Activated T-helper 1 cell treated with anti-CD3 and anti-CD28 coated beads, Interleukin-12 subunit alpha, Interleukin-12 subunit beta, Interleukin-2, Interleukin-4 antibody, amounts not matched to agents 30 ng/mL and 10 ng/mL and 1 ng/mL, durations not matched to agents 14 hours and 24 hours and 36 hours (primary cell): ENCODE measurements at regions not wholly inside any gene's neighbourhood (a gene's known extent, or its start where the extent isn't known, plus 50 kb on each side); places are given as distances from the start of the nearest gene placed in this dataset.
"Not testable (repeated sequence)": the region's sequence is repeated elsewhere in the genome, so short reads cannot be mapped to it uniquely, and the experiment has no call there.

Source experiments
- DNase-seq: peaks from one replicate; pipeline ENCODE4 v3.0.0; 2021; ENCODE audit warnings: low spot score
- H3K27ac Mint-ChIP-seq: one replicate; pipeline ENCODE4 v1.8.0; 2021; ENCODE audit warnings: mild to moderate bottlenecking, mixed read lengths
- H3K27me3 Mint-ChIP-seq: one replicate; pipeline ENCODE4 v1.8.0; 2022; ENCODE audit warnings: mild to moderate bottlenecking, moderate library complexity, mixed read lengths; ENCODE audit not compliant: insufficient read depth
- H3K36me3 Mint-ChIP-seq: one replicate; pipeline ENCODE4 v1.8.0; 2021; ENCODE audit warnings: low read depth, mixed read lengths
- H3K4me1 Mint-ChIP-seq: one replicate; pipeline ENCODE4 v1.8.0; 2021; ENCODE audit warnings: low read depth, mixed read lengths
- H3K4me3 Mint-ChIP-seq: one replicate; pipeline ENCODE4 v1.8.0; 2021; ENCODE audit warnings: mild to moderate bottlenecking, moderate library complexity, mixed read lengths
- H3K9me3 Mint-ChIP-seq: one replicate; pipeline ENCODE4 v1.8.0; 2021; ENCODE audit warnings: mixed read lengths
- intact Hi-C: fragments of 100-400 bp; cut with micrococcal nuclease; formaldehyde crosslinking; loops from one replicate; pipeline ENCODE4 v1.15.1; 2024

DNA sequence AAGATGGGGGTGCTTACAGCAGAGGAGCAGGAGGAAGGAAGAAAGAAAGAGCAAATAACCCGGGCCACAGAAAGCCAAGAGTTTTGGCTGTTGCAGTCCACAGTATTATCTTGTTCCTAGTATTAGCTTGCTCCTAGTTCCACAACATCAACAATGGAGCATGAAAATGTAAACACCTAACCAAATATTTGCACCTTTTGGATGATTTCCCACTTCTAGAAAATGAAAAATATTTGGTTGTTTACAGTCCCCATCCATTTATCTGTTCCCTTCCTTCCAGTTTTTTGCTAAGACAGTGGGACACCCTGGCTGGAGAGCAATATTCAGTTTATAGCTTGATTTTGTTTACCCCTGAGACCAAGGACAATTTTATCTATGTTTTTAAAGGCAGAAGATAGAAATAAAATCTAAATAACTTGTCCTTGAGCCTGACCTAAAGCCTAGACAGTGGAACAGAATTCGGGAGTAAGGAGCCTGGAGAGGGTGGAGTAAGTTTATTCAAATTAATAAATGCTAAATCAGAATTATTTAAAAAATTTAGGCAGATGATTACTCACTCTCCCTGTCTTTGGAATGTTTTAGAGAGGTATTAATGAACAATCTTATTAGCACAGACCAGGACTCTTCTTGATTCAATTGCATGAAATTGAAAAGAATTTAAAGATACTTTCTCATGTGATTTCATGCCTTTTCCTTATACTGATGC, 51.6 kb downstream of the RESF1 start:
- Mint-ChIP-seq H3K9me3 (no peaks in the 10 kb centered on the region), H3K4me3 (no peak overlapping the region), H3K27ac (no peak overlapping the region), H3K36me3 (no peaks in the 10 kb centered on the region), H3K27me3 (no peaks in the 10 kb centered on the region), H3K4me1 (no peaks in the 10 kb centered on the region)
- DNase-seq, result no peak
- intact Hi-C loops, result no loop called here

DNA sequence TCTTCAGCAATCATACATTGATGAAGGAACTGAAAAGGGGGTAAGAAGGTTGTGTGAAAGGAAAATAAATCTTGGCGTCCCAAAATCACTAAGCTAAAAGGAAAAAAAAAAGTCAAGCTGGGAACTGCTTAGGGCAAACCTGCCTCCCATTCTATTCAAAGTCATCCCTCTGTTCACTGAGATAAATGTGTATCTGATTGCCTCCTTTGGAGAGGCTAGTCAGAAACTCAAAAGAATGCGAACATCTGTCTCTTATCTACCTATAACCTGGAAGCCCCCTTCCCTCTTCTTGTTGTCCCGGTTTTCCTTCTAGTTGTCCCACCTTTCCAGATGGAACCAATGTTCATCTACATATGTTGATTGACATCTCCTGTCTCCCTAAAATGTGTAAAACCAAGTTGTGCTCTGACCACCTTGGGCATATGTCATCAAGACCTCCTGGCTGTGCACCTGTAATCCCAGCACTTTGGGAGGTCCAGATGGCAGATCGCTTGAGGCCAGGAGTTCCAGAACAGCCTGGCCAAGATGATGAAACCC, 53.1 kb downstream of the RESF1 start:
- Mint-ChIP-seq H3K36me3 (no peaks in the 10 kb centered on the region), H3K27ac (no peak overlapping the region), H3K9me3 (no peaks in the 10 kb centered on the region), H3K4me1 (no peaks in the 10 kb centered on the region), H3K4me3 (no peak overlapping the region), H3K27me3 (no peaks in the 10 kb centered on the region)
- DNase-seq, result no peak
- intact Hi-C loops, result no loop called here

DNA sequence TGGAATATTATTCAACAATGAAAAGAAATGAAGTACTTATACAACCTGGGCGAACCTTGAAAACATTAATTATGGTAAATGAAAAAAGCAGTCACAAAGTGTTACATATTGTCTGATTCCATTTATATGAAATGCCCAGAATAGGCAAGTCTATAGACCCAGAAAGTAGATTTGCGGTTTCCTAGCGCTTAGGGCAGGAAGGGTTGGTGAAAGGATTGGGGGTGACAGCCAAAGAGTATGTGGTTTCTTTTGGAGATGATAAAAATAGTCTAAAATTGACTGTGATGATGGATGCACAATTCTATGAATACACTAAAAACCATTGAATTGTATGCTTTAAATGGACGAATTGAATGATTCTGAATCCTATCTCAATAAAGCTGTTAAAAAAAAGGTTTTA, 55.8 kb downstream of the RESF1 start:
- DNase-seq, result no peak
- H3K4me1 Mint-ChIP-seq, result no peaks in the 10 kb centered on the region
- H3K4me3 Mint-ChIP-seq, result no peak overlapping the region
- no peaks in the 10 kb centered on the region for H3K9me3 Mint-ChIP-seq
- no peaks in the 10 kb centered on the region for H3K36me3 Mint-ChIP-seq
- intact Hi-C loops, result no loop called here
- H3K27me3 Mint-ChIP-seq, result no peaks in the 10 kb centered on the region
- no peak overlapping the region for H3K27ac Mint-ChIP-seq

DNA sequence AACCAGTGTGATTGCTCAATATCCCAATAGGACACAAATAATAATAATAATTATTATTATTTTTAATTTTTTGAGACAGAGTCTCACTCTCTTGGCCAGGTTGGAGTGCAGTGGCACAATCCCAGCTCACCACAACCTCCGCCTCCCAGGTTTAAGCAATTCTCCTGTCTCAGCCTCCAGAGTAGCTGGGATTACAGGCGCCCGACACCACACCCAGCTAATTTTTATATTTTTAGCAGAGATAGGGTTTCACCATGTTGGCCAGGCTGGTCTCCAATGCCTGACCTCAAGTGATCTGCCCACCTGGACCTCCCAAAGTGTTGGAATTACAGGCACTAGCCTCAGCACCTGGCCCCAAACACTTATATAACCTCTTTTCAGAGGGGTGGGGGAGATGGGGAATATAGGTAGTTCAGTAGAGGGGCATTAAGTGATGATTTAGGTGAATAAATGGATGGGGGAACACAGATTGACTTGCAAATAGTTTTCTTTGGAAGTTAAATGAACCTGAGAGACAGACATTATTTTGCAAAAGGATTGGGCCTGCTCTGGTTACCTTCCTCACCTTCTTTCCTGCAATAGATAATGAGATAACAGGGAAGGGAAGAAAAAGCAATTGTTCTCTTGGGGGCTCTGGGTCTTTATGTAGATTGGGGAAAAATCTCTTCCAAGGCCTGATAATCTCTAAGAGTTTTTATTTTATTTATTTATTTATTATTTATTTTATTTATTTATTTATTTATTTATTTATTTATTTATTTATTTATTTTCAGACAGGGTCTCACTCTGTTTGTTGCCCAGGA, 57.7 kb downstream of the RESF1 start:
- Mint-ChIP-seq H3K4me1 (peaks cover 15% of the 10 kb centered on the region), H3K27me3 (no peaks in the 10 kb centered on the region), H3K4me3 (no peak overlapping the region), H3K27ac (no peak overlapping the region), H3K36me3 (peaks cover 5% of the 10 kb centered on the region), H3K9me3 (no peaks in the 10 kb centered on the region)
- intact Hi-C loops, result no loop called here
- DNase-seq, result no peak

DNA sequence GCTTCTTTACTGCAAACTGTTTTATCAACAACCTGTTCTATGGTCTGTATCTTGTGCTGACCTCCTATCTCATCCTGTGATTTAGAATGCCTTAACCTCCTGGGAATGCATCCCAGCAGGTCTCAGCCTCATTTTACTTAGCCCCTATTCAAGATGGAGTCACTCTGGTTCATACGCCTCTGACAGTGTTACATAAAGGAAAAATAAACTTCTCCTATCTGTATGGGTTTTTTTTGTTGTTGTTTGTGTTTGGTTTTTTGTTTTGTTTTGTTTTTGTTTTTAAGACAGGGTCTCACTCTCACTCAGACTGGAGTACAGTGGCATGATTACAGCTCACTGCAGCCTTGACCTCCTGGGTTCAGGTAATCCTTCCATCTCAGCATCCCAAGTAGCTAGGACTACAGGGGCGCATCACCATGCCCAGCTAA, 62.1 kb downstream of the RESF1 start:
- no peak for DNase-seq
- no peaks in the 10 kb centered on the region for H3K27me3 Mint-ChIP-seq
- intact Hi-C loops, result no loop called here
- H3K4me1 Mint-ChIP-seq, result peaks cover 32% of the 10 kb centered on the region
- no peak overlapping the region for H3K4me3 Mint-ChIP-seq
- H3K36me3 Mint-ChIP-seq, result peaks cover 12% of the 10 kb centered on the region
- H3K9me3 Mint-ChIP-seq, result peaks cover 7% of the 10 kb centered on the region
- H3K27ac Mint-ChIP-seq, result no peak overlapping the region

DNA sequence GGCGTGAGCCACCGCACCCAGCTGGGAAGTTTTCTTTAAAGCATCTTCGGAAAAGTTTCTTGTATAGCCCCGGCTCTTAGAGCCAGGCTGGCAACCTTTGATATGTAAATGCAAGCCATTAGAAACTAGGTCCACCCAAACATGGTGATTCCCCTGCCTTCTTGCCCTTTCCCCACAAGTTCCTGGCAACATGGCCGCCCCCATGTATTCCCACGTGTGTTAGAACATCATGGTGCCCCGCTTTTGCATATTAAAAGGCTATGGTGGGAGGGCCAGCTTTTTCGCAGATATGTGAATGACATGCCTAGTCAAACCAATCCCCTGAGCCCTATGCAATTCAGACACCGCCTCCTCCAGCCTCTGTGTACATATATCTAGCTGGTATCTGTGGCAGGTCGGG, 63.2 kb downstream of the RESF1 start:
- intact Hi-C loops, H3K27ac Mint-ChIP-seq, H3K4me3 Mint-ChIP-seq, H3K27me3 Mint-ChIP-seq, DNase-seq, H3K9me3 Mint-ChIP-seq: not testable (repeated sequence)
- H3K4me1 Mint-ChIP-seq, result peaks cover 33% of the 10 kb centered on the region
- H3K36me3 Mint-ChIP-seq, result peaks cover 12% of the 10 kb centered on the region

DNA sequence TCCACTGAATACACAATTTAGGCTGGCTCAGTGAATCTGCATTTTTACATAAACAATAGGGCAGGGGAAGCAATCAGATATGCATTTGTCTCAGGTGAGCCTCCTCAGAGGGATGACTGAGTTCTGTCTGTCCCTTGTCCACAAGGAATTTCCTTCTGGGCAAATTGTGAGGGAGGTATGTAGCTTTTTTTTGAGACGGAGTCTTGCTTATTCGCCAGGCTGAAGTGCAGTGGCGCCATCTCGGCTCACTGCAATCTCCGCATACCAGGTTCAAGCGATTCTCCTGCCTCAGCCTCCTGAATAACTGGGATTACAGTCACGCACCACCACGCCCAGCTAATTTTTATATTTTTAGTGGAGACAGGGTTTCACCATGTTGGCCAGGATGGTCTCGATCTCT, 64.6 kb downstream of the RESF1 start:
- H3K9me3 Mint-ChIP-seq, H3K4me3 Mint-ChIP-seq, H3K27ac Mint-ChIP-seq, intact Hi-C loops, H3K27me3 Mint-ChIP-seq, DNase-seq: not testable (repeated sequence)
- Mint-ChIP-seq H3K4me1 (peaks cover 33% of the 10 kb centered on the region), H3K36me3 (peaks cover 12% of the 10 kb centered on the region)

DNA sequence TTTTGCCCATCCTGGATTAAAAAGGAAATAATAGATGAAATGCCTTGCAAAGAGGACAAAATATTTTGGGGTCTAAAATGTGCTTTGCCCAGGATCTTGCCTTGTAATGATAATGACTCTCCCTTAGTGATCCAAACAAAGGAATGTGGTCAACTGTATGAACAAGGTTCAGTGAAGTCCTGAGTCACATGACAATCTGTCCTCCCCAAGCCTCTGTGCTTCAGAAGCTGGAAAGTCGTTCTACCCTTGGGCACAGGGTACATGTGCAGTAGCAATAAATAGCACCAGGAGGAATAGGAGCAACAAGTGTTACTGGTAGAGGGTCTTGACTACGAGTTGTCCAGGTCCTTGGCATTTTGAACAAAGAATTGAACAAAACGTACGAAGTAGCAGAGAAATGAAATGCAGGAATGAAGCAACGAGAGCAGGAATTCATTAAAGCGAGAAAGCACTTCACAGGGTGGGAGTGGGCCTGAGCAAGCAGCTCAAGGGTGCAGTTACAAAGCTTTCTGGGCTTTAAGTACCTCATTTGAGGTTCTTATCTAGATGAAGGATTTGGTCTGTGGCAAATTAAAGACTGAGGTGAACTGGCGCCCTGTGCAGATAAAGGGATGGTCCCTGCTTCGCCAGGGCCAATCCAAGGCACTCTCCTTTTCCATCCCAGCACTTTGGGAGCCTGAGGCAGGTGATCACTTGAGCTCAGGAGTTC, 65.8 kb downstream of the RESF1 start:
- Mint-ChIP-seq H3K27ac (no peak overlapping the region), H3K36me3 (peaks cover 12% of the 10 kb centered on the region), H3K9me3 (peaks cover 7% of the 10 kb centered on the region), H3K27me3 (no peaks in the 10 kb centered on the region), H3K4me3 (no peak overlapping the region), H3K4me1 (peaks cover 33% of the 10 kb centered on the region)
- no peak for DNase-seq
- intact Hi-C loops, result loop anchor here (5.0 kb wide), 1 partner anchor 33 kb away; no protein-coding TSS in a partner anchor

DNA sequence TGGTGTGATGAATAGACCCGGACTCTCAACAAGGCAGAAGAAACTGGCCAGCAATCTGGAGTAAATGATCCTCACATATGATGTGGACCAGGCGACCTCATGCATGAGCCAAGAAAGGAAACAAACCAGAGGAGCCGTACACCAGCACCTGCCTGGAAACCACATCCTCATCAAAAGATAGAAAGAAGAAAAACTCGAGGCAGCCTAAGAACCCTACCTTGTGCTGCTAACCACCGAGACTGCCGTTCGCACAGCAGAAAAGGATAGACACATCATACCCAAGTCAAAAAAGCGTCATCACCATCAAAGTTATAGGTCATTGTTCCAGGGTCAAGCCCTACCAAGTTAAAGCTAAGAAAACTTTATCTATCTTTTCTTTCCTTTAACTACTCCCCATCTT, 66.7 kb downstream of the RESF1 start:
- intact Hi-C loops, result loop anchor here (2.0 to 5.0 kb wide), 3 partner anchors 34 to 67 kb away; partner anchors contain the start of gene RESF1
- H3K27me3 Mint-ChIP-seq, result no peaks in the 10 kb centered on the region

DNA sequence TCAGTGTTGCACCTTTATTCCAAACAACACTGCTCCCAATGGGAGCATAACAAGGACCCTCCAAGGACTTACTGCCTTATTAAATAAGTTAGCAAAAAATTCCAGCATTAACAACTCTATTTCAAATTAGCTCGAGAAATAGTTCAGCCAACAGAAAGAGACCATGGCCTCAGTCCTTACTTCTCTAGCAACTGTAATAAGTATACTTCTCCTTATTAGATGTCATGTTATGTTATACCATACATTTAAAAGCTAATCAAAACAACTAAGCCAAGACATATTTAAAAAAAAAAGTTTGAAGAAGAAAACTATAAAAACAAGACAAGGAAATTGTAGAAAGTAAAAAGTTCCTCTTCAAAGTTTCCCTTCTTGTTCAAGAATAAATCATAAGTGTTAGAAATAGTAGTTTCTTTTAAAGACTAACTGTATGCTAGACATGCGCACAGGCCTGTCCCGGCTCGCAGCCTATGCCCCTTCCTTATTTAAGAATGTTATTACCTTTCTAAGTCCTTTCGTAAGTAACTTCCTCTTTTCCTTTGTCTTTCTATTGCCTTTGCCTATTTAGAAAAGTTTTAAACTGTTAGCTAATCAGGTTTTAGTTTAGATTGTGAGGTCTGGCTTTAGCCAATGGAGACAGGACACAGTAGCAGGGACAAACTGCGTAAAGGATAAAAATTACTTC, 68.6 kb downstream of the RESF1 start:
- Mint-ChIP-seq H3K27ac (no peak overlapping the region), H3K4me3 (no peak overlapping the region), H3K27me3 (no peaks in the 10 kb centered on the region), H3K36me3 (peaks cover 4% of the 10 kb centered on the region), H3K9me3 (peaks cover 7% of the 10 kb centered on the region), H3K4me1 (peaks cover 26% of the 10 kb centered on the region)
- intact Hi-C loops, result loop anchor here (2.0 to 5.0 kb wide), 3 partner anchors 33 to 69 kb away; partner anchors contain the start of gene RESF1
- DNase-seq, result no peak

More for the DNA sequence above, 66.7 kb downstream of the RESF1 start:
- Mint-ChIP-seq H3K4me1 (peaks cover 29% of the 10 kb centered on the region), H3K36me3 (peaks cover 12% of the 10 kb centered on the region), H3K27ac (peak overlapping the region; percentile 62), H3K4me3 (peak overlapping the region; percentile 2), H3K9me3 (peaks cover 7% of the 10 kb centered on the region)
- peak; percentile 55 for DNase-seq

DNA sequence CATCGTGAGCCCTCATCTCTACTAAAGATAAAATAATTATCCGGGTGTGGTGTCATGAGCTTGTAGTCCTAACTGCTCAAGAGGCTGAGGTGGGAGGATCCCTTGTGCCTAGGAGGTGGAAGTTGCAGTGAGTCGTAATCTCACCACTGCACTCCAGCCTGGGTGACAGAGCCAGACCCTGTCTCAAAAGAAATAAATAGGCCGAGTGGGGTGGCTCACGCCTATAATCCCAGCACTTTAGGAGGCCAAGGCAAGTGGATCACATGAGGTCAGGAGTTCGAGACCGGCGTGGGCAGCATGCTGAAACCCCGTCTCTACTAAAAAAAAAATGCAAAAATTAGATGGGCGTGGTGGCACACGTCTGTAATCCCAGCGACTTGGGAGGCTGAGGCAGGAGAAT, 70.9 kb downstream of the RESF1 start:
- Mint-ChIP-seq H3K36me3 (no peaks in the 10 kb centered on the region), H3K27ac (no peak overlapping the region), H3K4me3 (no peak overlapping the region), H3K27me3 (no peaks in the 10 kb centered on the region), H3K9me3 (no peaks in the 10 kb centered on the region), H3K4me1 (peaks cover 20% of the 10 kb centered on the region)
- intact Hi-C loops, result no loop called here
- no peak for DNase-seq

DNA sequence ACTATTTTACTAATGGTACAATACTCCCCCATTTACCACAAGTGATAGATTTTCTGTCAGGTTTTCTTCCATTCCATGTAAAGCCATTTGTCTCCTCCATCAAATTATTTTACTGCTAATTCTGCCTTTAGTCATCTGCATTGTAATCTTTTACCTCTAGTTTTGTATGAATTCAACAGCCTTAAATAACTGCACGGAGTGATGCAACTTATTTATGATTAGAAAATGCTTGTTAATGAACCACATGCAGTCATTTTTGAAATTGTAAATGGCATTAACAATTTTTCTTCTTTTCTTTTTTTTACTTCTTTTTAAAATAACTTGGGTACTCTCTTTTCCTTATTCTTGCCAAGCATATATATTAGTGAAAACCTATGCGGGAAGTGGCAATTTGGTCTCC, 71.5 kb downstream of the RESF1 start:
- no peak for DNase-seq
- H3K4me3 Mint-ChIP-seq, result no peak overlapping the region

More for the DNA sequence above, 71.5 kb downstream of the RESF1 start:
- Mint-ChIP-seq H3K4me1 (peaks cover 14% of the 10 kb centered on the region), H3K27ac (no peak overlapping the region), H3K27me3 (no peaks in the 10 kb centered on the region), H3K9me3 (no peaks in the 10 kb centered on the region), H3K36me3 (no peaks in the 10 kb centered on the region)
- intact Hi-C loops, result no loop called here
